Naive B cell (primary cell): ENCODE measurements at regions not wholly inside any gene's neighbourhood (a gene's known extent, or its start where the extent isn't known, plus 50 kb on each side); places are given as distances from the start of the nearest gene placed in this dataset.

Experiments used
- ATAC-seq, 2 donors: fragments of 150-1000 bp; cut with Tn5 transposase; 2 replicates each; pipeline ENCODE4 v1.10.0; 2021; ENCODE audit warnings: low read depth in 2 of 2, mild to moderate bottlenecking in 2 of 2, moderate library complexity in 2 of 2
- DNase-seq: peaks from one replicate; pipeline ENCODE4 v3.0.0; 2022
- H3K27ac Mint-ChIP-seq, 6 donors: one replicate each; pipeline ENCODE4 v1.8.0; 2020 to 2022; ENCODE audit warnings: mild to moderate bottlenecking in 6 of 6, mixed read lengths in 6 of 6, moderate library complexity in 5 of 6, inconsistent platforms in 2 of 6
- H3K27me3 Mint-ChIP-seq, 3 donors: one replicate each; pipeline ENCODE4 v1.8.0; 2021 to 2022; ENCODE audit warnings: mixed read lengths in 3 of 3, mild to moderate bottlenecking in 1 of 3
- H3K36me3 Mint-ChIP-seq, 2 donors: one replicate each; pipeline ENCODE4 v1.8.0; 2020 to 2022; ENCODE audit warnings: mixed read lengths in 2 of 2, inconsistent platforms in 1 of 2, mild to moderate bottlenecking in 1 of 2
- H3K4me1 Mint-ChIP-seq, 3 donors: one replicate each; pipeline ENCODE4 v1.8.0; 2020 to 2022; ENCODE audit warnings: mixed read lengths in 3 of 3, inconsistent platforms in 1 of 3, mild to moderate bottlenecking in 1 of 3, moderate library complexity in 1 of 3
- H3K4me3 Mint-ChIP-seq, 8 donors: one replicate each; pipeline ENCODE4 v1.8.0; 2020 to 2022; ENCODE audit warnings: mild to moderate bottlenecking in 8 of 8, mixed read lengths in 8 of 8, moderate library complexity in 8 of 8, inconsistent platforms in 2 of 8
- H3K9me3 Mint-ChIP-seq, 7 donors: one replicate each; pipeline ENCODE4 v1.8.0; 2020 to 2022; ENCODE audit warnings: mixed read lengths in 7 of 7, mild to moderate bottlenecking in 5 of 7, inconsistent platforms in 2 of 7, moderate library complexity in 1 of 7

- Mint-ChIP-seq H3K27ac (no peak overlapping the region), H3K4me1 (no peaks in the 10 kb centered on the region), H3K27me3 (no peaks in the 10 kb centered on the region), H3K36me3 (no peaks in the 10 kb centered on the region), H3K4me3 (no peak overlapping the region), H3K9me3 (peaks cover 0 to 10% (median 5%) of the 10 kb centered on the region in 7 donors)
- DNase-seq (no peak), ATAC-seq (no peak)
Measured at GRCh38 chr3:162328649-162329048, 832.0 kb downstream of the OTOL1 start.

- ATAC-seq, result no peak
- H3K4me3 Mint-ChIP-seq, result no peak overlapping the region
- no peaks in the 10 kb centered on the region for H3K27me3 Mint-ChIP-seq
- H3K4me1 Mint-ChIP-seq, result no peaks in the 10 kb centered on the region
- no peak for DNase-seq
- H3K27ac Mint-ChIP-seq, result no peak overlapping the region
- no peaks in the 10 kb centered on the region for H3K36me3 Mint-ChIP-seq
- peaks cover 6 to 13% (median 8%) of the 10 kb centered on the region in 7 donors for H3K9me3 Mint-ChIP-seq
Measured at GRCh38 chr3:162329514-162329913, 832.9 kb downstream of the OTOL1 start.

DNA sequence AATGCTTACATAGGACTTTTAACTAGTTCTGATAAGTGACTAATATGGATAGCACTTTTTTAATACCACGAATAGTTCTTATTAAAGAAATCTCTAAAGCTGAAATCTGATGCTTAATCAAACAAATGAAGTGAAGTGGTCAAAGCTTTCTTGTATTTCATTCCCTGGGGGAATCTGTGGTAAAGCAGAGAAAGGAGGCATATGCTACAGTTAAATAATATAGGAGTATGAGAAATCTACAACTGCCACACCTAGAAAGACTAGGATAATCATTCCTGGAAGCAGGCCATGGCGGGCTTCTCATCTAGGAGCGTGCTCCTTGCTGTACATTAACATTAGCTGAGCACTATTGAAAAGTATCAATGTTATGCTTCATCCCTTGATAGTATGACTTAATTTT, 835.7 kb downstream of the OTOL1 start:
- H3K27ac Mint-ChIP-seq, result no peak overlapping the region
- ATAC-seq (no peak), DNase-seq (no peak)
- H3K4me1 Mint-ChIP-seq, result no peaks in the 10 kb centered on the region
- H3K4me3 Mint-ChIP-seq, result no peak overlapping the region
- H3K27me3 Mint-ChIP-seq, result no peaks in the 10 kb centered on the region
- no peaks in the 10 kb centered on the region for H3K36me3 Mint-ChIP-seq
- H3K9me3 Mint-ChIP-seq, result peaks cover 4 to 13% (median 11%) of the 10 kb centered on the region in 7 donors

- ATAC-seq, result no peak
- Mint-ChIP-seq H3K27ac (no peak overlapping the region), H3K36me3 (no peaks in the 10 kb centered on the region), H3K9me3 (peaks cover 4 to 11% (median 8%) of the 10 kb centered on the region in 7 donors), H3K4me3 (no peak overlapping the region), H3K4me1 (no peaks in the 10 kb centered on the region), H3K27me3 (no peaks in the 10 kb centered on the region)
- no peak for DNase-seq
Measured at GRCh38 chr3:162334537-162334936, 837.9 kb downstream of the OTOL1 start.

DNA sequence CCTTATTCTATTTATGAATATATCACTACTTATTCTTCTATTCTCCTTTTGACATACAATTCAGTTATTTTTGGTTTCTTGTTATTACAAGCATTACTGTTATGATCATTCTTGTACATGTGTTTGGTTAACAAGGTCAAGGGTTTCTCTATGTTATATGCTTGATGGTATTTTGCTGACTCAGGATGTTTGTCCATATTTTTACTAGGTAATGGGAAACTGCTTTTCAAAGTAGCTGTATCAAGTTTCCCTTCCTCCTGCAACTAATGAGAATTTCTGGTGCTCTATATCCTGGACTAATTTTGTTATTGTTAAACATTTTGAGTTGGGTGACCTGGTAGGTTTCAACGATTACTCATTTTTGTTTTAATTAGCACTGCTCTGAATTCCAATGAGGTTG, 841.0 kb downstream of the OTOL1 start:
- ATAC-seq (no peak), DNase-seq (no peak)
- Mint-ChIP-seq H3K4me1 (no peaks in the 10 kb centered on the region), H3K36me3 (no peaks in the 10 kb centered on the region), H3K27me3 (no peaks in the 10 kb centered on the region), H3K27ac (no peak overlapping the region), H3K9me3 (peaks cover 4 to 15% (median 6%) of the 10 kb centered on the region in 7 donors), H3K4me3 (no peak overlapping the region)

GRCh38 chr3:162338514-162338913, 841.9 kb downstream of the OTOL1 start:
- DNase-seq, result no peak
- Mint-ChIP-seq H3K27me3 (no peaks in the 10 kb centered on the region), H3K36me3 (no peaks in the 10 kb centered on the region), H3K27ac (no peak overlapping the region), H3K4me3 (no peak overlapping the region), H3K4me1 (no peaks in the 10 kb centered on the region), H3K9me3 (peaks cover 3 to 11% (median 6%) of the 10 kb centered on the region in 7 donors)
- ATAC-seq, result no peak

DNA sequence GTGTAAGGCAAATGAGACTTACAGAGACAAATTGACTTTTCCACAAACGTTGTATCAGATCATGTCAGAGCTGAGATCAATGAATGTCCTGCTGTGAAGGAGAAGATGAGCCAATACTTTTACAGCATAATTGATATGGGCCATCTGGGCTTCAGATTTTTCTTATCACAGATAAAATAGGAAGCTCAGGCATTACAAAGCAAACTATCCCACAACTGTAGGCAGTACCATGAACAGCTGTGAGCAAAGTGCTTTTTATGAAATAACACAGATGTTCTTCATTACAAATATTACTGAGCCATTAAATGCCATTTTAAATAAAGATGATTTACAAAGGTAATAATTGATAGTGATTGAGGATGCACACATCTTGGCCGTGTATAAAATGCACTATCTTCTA, 852.3 kb downstream of the OTOL1 start:
- Mint-ChIP-seq H3K36me3 (no peaks in the 10 kb centered on the region), H3K27me3 (no peaks in the 10 kb centered on the region), H3K9me3 (peaks cover 0 to 6% (median 0%) of the 10 kb centered on the region in 7 donors), H3K4me1 (no peaks in the 10 kb centered on the region), H3K27ac (no peak overlapping the region), H3K4me3 (no peak overlapping the region)
- DNase-seq (no peak), ATAC-seq (no peak)

GRCh38 chr3:162353414-162353813, 856.8 kb downstream of the OTOL1 start:
- Mint-ChIP-seq H3K36me3 (no peaks in the 10 kb centered on the region), H3K4me1 (no peaks in the 10 kb centered on the region), H3K4me3 (no peak overlapping the region), H3K27ac (no peak overlapping the region), H3K27me3 (no peaks in the 10 kb centered on the region), H3K9me3 (peaks cover 0 to 7% (median 0%) of the 10 kb centered on the region in 7 donors)
- ATAC-seq (no peak), DNase-seq (no peak)

GRCh38 chr3:162354356-162354755, 857.7 kb downstream of the OTOL1 start:
- Mint-ChIP-seq H3K4me1 (no peaks in the 10 kb centered on the region), H3K4me3 (no peak overlapping the region), H3K27me3 (no peaks in the 10 kb centered on the region), H3K9me3 (peaks cover 0 to 7% (median 0%) of the 10 kb centered on the region in 7 donors), H3K36me3 (no peaks in the 10 kb centered on the region), H3K27ac (no peak overlapping the region)
- ATAC-seq, result no peak
- no peak for DNase-seq

DNA sequence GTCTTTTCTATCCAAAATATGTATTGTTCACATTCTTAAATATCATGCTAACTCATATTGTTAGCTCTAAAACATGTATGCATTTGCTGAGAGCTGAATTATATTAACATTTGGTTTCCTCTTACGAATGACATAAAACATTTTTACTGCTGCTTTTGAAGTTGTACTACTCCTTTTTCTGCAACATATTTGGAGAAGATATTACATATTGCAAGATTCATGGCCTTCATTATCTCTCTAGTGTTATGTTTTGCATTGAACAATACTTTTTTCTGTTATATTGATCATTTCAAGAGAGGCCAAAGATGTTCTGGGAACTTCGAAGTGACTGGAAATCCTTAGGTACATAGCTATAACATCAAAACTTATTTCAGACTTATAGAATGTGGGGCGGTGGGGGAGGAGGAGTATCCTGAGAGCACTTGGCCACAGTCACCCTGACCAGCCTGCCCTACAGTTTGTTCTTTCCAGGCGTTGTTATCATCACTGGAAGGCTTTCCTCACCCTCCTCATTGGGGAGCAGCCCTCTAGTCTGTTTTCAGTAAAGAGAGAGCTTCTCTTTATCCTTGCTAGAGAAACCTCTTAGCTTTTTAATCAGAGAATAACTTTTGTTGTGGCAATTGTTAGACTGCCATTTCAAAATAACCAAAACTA, 868.6 kb downstream of the OTOL1 start:
- Mint-ChIP-seq H3K27me3 (no peaks in the 10 kb centered on the region), H3K4me1 (no peaks in the 10 kb centered on the region)
- no peak for DNase-seq

DNA sequence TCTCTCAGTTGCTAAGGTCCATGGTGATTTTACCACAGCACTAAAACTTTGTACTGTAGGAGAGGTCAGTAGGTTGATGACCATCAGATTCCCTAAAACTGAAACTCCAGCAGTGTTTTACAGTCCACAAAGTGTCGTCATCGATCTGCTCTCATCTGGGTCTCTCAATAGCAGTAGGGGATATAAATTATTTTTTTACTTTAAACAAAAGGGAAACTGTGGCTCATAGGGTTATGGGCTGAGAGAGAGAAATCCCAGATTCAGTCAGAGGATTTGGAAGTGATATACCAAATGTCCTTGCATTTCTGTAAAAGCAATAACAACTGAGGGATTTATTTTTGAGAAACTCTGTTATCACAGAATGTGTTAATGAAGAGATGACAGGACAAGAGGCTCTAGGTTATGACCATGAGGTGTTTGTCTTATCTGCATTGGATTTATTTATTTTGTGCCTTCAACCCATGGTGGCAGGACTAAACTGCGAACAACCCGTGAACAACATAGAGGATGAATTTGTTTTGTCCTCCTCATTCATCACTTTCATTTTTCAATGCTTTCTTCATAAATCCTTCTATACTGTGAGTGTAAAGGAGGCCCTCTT, 869.7 kb downstream of the OTOL1 start:
- Mint-ChIP-seq H3K36me3 (no peaks in the 10 kb centered on the region), H3K27ac (no peak overlapping the region), H3K4me3 (no peak overlapping the region), H3K27me3 (no peaks in the 10 kb centered on the region), H3K9me3 (peaks cover 0 to 6% (median 1%) of the 10 kb centered on the region in 7 donors), H3K4me1 (no peaks in the 10 kb centered on the region)
- DNase-seq (no peak), ATAC-seq (no peak)

More for the DNA sequence above, 868.6 kb downstream of the OTOL1 start:
- Mint-ChIP-seq H3K27ac (no peak overlapping the region), H3K36me3 (no peaks in the 10 kb centered on the region), H3K4me3 (peak overlapping the region in 1 of 8 donors; percentile 30), H3K9me3 (peaks cover 0 to 6% (median 0%) of the 10 kb centered on the region in 7 donors)
- no peak for ATAC-seq

DNA sequence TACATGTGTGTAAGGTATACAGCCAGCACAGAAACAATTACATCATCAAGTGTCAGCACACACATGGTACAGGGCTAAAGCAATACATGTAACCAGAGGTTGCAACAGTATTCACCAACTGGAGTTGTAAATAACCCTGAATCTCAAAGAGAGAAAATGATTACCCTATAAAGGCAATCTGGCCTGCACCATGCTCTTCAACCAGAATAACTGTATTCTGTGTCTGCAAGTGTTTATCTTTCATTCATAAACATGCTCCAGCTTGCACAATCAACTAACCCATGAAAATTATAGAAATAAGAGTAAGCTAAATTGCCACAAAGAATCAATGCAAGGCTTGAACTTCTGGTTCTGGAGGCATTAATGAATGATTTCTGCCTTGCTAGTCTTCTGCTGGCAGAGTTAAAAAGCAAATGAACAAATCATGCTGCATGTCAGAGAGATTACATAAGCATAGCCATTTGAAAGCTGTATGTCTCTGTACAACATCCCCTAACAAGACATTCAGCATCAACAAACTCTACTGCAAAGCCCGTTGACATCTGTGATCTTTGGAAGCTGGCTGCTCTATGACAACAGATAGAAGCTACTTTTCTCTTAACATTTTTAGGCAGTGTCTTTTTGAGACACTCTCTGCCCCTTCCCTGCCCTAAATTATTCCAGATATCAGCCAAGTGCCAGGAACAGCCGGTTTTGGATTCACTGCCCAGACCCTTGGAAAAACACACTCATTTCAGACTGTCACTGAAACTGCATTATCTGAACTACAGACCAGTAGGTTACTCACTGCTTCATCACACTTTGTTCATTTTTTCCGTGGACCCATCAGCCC, 871.0 kb downstream of the OTOL1 start:
- H3K36me3 Mint-ChIP-seq, result no peaks in the 10 kb centered on the region
- H3K4me1 Mint-ChIP-seq, result no peaks in the 10 kb centered on the region

GRCh38 chr3:162368417-162368816, 871.8 kb downstream of the OTOL1 start:
- Mint-ChIP-seq H3K4me1 (no peaks in the 10 kb centered on the region), H3K36me3 (no peaks in the 10 kb centered on the region), H3K4me3 (no peak overlapping the region), H3K27ac (no peak overlapping the region), H3K27me3 (no peaks in the 10 kb centered on the region), H3K9me3 (peaks cover 0 to 6% (median 1%) of the 10 kb centered on the region in 7 donors)
- no peak for ATAC-seq
- DNase-seq, result no peak

More for the DNA sequence above, 871.0 kb downstream of the OTOL1 start:
- Mint-ChIP-seq H3K27me3 (no peaks in the 10 kb centered on the region), H3K27ac (no peak overlapping the region), H3K9me3 (peaks cover 0 to 6% (median 1%) of the 10 kb centered on the region in 7 donors), H3K4me3 (no peak overlapping the region)
- DNase-seq (no peak), ATAC-seq (no peak)

DNA sequence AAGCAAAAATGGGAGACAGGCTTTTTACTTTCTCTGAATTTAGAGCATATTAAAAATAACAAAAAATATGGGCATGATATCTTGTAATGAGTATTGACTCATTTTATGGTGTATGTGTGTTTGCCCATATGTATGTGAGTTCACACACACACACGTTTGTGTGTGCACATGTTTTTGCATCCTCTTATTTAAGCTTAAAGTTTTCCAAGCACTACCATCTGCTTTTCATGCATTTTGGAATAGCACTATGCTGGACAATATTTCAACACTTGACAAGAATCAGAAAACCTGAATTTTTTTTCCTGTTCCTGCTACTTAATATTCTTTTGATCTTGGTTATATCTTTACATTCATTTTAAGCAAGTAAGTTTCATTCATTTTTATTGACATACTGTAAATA, 872.7 kb downstream of the OTOL1 start:
- H3K4me3 Mint-ChIP-seq, result no peak overlapping the region
- H3K4me1 Mint-ChIP-seq, result no peaks in the 10 kb centered on the region
- no peak for ATAC-seq

More for the DNA sequence above, 872.7 kb downstream of the OTOL1 start:
- Mint-ChIP-seq H3K27ac (no peak overlapping the region), H3K36me3 (no peaks in the 10 kb centered on the region), H3K27me3 (no peaks in the 10 kb centered on the region), H3K9me3 (peaks cover 0 to 6% (median 1%) of the 10 kb centered on the region in 7 donors)
- no peak for DNase-seq
